ENCODE measurements at regions not wholly inside any gene's neighbourhood (a gene's known extent, or its start where the extent isn't known, plus 50 kb on each side); places are given as distances from the start of the nearest gene placed in this dataset.

DNA sequence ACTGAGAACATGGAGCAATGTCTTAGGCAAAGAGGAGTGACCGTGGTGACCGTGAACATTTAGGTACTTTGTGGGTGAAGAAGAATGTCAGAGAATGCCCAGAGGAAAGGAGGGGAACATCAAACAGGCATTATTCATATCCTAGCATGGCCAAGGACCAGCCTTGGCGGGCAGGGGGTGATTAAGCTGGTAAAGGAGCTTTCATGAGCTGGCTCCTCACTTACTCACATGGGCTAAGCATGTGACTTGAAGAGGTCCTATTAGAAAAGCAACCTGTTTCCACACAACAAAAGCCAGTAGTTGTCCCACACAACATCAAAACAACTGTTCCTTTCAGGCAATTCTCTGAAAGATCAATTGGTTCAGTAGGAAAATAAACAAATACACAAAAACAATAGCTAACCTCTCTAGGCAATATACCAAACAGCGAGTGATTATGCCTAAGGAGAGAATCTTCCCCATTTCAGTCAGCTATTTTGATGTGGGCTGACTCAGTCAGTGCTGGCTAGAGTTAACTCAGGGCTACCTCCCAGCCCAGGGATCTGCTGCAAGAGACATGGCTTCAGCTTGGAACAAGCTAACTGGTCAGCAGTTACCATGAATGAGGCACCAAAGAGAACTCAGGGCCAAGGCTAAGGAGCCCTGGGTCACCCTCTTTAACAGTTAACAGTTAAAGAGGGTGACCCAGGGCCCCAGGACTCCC is 283.5 kb downstream of the ARHGAP12 start:
- Histone ChIP-seq H3K36me3 (ENCODE audit: control insufficient read depth, low read length) (no peaks in the 10 kb centered on the region), H3K9me3 (ENCODE audit: control insufficient read depth, insufficient read depth, low read length) (no peaks in the 10 kb centered on the region), H3K4me1 (ENCODE audit: control insufficient read depth, low read length) (no peaks in the 10 kb centered on the region), H3K27me3 (ENCODE audit: control insufficient read depth, low read length) (no peaks in the 10 kb centered on the region), H3K79me2 (ENCODE audit: control insufficient read depth, low read length) (no peaks in the 10 kb centered on the region), H3K4me2 (ENCODE audit: low read length) (no peak overlapping the region), H3F3A (ENCODE audit: control insufficient read depth, insufficient read depth) (no peaks in the 10 kb centered on the region), H4K20me1 (ENCODE audit: control insufficient read depth, insufficient read depth, low read depth, low read length) (no peaks in the 10 kb centered on the region), H3K4me3 (ENCODE audit: low read length) (no peak overlapping the region), H3K27ac (ENCODE audit: low read depth, low read length) (no peak overlapping the region), H3K9me2 (replicated peaks; ENCODE audit: control insufficient read depth, low read length) (no peaks in the 10 kb centered on the region)
- no peak for TF ChIP-seq EZH2phosphoT487 (IDR thresholded peaks at IDR 0.05; ENCODE audit: borderline replicate concordance, low read length)
- TF ChIP-seq, protein P1, sequence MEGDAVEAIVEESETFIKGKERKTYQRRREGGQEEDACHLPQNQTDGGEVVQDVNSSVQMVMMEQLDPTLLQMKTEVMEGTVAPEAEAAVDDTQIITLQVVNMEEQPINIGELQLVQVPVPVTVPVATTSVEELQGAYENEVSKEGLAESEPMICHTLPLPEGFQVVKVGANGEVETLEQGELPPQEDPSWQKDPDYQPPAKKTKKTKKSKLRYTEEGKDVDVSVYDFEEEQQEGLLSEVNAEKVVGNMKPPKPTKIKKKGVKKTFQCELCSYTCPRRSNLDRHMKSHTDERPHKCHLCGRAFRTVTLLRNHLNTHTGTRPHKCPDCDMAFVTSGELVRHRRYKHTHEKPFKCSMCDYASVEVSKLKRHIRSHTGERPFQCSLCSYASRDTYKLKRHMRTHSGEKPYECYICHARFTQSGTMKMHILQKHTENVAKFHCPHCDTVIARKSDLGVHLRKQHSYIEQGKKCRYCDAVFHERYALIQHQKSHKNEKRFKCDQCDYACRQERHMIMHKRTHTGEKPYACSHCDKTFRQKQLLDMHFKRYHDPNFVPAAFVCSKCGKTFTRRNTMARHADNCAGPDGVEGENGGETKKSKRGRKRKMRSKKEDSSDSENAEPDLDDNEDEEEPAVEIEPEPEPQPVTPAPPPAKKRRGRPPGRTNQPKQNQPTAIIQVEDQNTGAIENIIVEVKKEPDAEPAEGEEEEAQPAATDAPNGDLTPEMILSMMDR (IDR thresholded peaks at IDR 0.05; ENCODE audit: low read depth, low read length, poor library complexity, severe bottlenecking), result no peak

DNA sequence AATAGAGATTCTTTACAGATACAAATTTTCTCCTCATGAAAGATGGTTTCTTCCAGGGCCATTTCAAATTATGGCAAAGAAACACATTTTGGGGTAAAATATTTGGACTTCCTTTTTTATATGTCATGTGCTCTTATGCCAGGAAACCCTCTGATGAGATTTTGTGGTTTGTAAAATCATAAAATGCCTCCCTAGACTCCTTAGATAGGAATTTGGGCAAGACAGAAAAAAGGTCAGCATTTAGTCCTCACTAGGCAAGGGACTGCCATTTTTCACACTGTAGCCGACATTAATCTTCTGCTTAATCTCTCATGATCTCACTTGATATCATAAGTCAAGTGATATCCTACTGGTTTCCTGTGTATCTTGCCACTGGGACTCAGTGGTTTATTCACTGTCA is 286.4 kb downstream of the ARHGAP12 start:
- H3K9me3 ChIP-seq (ENCODE audit: control insufficient read depth, insufficient read depth, low read length), result no peaks in the 10 kb centered on the region
- H3K79me2 ChIP-seq (ENCODE audit: control insufficient read depth, low read length), result no peaks in the 10 kb centered on the region

DNA sequence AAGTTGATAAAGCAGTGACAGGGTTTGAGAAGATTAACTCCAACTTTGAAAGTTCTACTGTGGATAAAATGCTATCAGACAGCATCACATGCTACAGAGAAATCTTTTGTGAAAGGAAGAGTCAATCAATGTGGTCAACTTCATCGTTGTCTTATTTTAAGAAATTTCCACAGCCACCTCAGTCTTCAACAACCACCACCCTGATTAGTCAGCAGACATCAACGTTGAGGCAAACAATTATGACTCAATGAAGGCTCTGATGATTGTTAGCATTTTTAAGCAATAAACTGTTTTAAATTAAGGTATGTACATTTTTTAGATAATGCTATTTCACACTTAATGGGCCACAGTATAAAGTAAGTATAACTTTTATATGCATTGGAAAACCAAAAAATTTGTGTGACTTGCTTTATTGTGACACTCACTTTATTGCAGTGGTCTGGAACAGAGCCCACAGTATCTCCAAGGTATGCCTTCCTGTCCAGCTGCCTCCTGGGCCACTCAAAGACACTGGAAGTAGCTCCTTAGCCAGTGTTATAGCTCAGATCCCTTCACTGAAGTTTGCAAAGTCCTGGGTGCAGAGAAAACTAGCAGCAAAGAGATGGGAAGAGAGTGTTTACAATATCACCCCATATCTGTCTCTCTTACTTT is 293.1 kb downstream of the ARHGAP12 start:
- Histone ChIP-seq H3K27ac (ENCODE audit: low read depth, low read length) (no peak overlapping the region), H4K20me1 (ENCODE audit: control insufficient read depth, insufficient read depth, low read depth, low read length) (no peaks in the 10 kb centered on the region), H3K9me2 (replicated peaks; ENCODE audit: control insufficient read depth, low read length) (no peaks in the 10 kb centered on the region), H3K4me1 (ENCODE audit: control insufficient read depth, low read length) (no peaks in the 10 kb centered on the region), H3K4me2 (ENCODE audit: low read length) (no peak overlapping the region), H3K9me3 (ENCODE audit: control insufficient read depth, insufficient read depth, low read length) (no peaks in the 10 kb centered on the region), H3F3A (ENCODE audit: control insufficient read depth, insufficient read depth) (no peaks in the 10 kb centered on the region), H3K27me3 (ENCODE audit: control insufficient read depth, low read length) (no peaks in the 10 kb centered on the region), H3K79me2 (ENCODE audit: control insufficient read depth, low read length) (no peaks in the 10 kb centered on the region), H3K36me3 (ENCODE audit: control insufficient read depth, low read length) (no peaks in the 10 kb centered on the region), H3K4me3 (ENCODE audit: low read length) (no peak overlapping the region)
- TF ChIP-seq, protein P1 (IDR thresholded peaks at IDR 0.05; ENCODE audit: low read depth, low read length, poor library complexity, severe bottlenecking), result no peak
- no peak for TF ChIP-seq EZH2phosphoT487 (IDR thresholded peaks at IDR 0.05; ENCODE audit: borderline replicate concordance, low read length)

More for the DNA sequence above, 286.4 kb downstream of the ARHGAP12 start:
- no peak overlapping the region for H3K27ac ChIP-seq (ENCODE audit: low read depth, low read length)
- no peaks in the 10 kb centered on the region for H3K4me1 ChIP-seq (ENCODE audit: control insufficient read depth, low read length)
- H3K4me2 ChIP-seq (ENCODE audit: low read length), result no peak overlapping the region
- no peaks in the 10 kb centered on the region for H3K36me3 ChIP-seq (ENCODE audit: control insufficient read depth, low read length)
- no peaks in the 10 kb centered on the region for H3F3A ChIP-seq (ENCODE audit: control insufficient read depth, insufficient read depth)
- no peak overlapping the region for H3K4me3 ChIP-seq (ENCODE audit: low read length)
- no peaks in the 10 kb centered on the region for H4K20me1 ChIP-seq (ENCODE audit: control insufficient read depth, insufficient read depth, low read depth, low read length)
- H3K9me2 ChIP-seq (replicated peaks; ENCODE audit: control insufficient read depth, low read length), result no peaks in the 10 kb centered on the region
- no peak for TF ChIP-seq EZH2phosphoT487 (IDR thresholded peaks at IDR 0.05; ENCODE audit: borderline replicate concordance, low read length)
- TF ChIP-seq, protein P1 (IDR thresholded peaks at IDR 0.05; ENCODE audit: low read depth, low read length, poor library complexity, severe bottlenecking), result no peak
- H3K27me3 ChIP-seq (ENCODE audit: control insufficient read depth, low read length), result no peaks in the 10 kb centered on the region
